ENCODE measurements at regions not wholly inside any gene's neighbourhood (a gene's known extent, or its start where the extent isn't known, plus 50 kb on each side); places are given as distances from the start of the nearest gene placed in this dataset.

DNA sequence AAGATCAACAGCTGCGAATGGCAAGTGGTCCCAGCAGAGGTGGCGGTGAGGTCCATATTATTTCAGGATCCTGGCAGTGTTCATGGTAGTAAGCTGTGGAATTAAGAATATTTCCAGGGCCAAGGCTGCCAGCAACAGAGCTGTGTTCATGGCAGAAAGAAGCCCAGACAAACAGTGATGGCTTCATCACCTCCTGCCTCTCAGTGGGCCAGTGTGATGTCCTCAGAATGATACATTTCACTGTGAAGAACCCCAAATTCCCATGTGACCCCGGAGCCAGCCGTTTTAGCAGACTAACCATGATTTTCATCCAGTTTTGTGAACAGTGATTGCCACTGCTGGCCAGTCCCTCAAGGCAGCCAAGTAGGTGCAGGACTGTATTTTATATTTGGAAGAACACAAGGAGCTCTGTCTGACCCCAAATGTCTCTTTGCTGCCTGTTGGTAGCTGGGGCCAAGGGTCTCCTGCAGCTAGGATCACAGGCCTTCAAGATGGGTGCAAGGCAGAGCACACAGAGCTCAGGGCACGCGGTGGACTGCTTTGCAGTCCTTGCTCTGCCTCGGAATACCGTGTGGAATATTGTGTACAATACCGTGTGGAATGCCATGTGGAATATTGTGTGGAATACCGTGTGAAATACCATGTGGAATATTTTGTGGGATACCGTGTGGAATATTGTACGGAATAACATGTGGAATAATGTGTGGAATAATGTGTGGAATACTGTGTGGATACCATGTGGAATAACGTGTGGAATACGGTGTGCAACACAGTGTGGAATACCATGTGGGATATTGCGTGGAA is 132.3 kb upstream of the CHST15 start:
- DNase-seq = no peak

DNA sequence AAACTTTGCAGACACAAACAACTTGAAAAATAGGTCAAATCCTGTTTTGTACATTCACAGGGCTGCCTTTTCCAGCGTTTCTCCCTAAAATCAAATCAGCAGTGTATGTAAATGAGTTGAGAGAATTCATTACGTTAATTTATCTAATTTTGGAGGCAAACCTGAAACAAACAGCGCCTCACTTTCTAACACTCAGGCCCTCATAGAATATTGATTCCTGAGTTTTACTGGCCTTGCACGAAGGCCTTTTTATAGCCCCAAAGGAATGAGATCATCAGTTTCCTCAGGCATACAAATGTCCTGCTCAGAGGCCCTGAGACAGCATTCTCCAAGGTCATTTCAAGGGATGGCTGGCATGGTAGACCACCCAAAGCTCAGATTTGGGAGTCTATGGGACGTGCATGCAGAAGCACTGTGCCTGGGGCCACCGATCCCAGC is 131.7 kb upstream of the CHST15 start:
- no peak for DNase-seq

DNA sequence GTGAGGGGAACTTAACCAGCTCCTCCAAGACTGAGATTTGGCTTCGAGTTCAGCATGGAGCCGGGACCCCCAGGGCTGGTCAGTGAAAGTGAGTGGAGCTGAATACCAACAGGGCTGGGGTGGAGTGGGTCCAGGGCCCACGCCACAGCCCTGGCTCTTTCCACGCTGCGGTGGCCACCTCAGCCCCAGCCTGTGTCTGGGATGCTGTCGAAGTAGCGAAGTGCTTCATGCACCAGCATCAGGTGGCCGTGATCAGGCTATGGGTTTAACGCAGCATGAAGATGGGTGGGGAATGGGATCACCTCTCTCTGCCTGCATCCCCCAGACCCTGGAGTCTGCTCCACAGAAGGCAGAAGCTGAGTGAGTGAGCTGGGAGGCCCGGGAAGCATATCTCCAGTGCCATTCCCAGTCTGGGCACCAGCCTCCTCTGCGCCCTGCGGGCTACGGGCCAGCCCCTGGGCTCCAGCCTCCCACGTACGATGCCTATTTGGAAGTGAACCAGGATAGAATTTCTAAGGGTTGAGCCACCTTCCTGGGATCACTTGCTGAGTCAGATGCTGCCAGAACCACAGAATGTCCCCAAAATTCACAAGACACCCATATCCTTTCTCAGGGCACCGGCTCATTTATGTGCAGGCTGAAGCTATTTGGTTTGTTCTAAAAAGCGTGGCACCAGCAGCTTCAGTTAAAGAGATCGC is 131.1 kb upstream of the CHST15 start:
- no peak for DNase-seq

DNA sequence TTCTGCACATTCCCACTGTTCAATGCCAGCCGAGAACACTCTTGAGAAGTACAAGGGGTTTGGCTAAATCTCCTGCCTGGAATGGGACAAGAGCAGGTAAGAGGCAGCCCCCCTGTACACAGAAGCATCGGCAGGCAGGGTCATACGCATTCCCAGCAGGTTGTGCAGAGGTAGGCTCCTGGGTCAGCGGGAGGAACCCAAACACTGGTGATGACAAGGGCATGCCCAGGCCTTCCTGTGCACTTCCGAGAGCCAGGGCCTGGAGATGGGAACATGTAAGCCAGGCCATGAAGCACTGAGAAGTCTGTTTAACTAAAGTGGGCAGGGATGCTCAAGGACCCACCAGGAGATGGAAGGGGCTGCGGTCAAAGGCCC is 130.3 kb upstream of the CHST15 start:
- no peak for DNase-seq

DNA sequence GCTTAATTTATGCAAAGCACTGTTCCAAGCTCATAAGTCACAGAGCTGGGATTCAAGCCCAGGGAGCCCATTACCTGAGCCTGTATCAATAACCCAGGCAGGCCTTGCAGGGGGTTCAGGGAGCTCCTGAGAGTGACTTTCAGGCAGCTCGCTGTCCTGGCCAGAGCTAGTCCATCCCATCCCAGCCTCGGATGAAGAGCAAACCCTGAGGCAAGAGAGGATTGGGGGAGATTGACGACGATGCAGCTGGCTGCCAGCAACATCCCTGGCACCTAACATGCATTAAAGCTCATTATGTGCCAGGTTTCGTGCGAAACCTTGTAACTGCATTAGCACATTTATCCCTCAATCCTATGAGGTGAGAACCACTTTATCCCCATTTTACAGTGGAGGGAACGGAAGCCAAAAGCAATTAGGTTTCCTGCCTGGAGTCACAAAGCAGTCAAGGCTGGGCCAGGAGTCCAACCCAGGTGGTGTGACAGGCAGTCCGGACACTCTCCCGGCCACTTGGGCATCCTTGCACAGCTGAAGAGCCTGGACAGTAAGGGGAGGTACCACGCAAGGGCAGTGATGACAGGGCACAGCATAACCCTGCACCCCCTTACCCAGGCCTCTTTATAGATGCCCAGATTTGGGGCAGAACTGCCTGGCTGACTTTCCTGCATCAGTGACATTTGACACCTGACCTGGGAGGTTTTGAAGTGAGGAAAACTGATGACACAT is 129.8 kb upstream of the CHST15 start:
- no peak for DNase-seq

DNA sequence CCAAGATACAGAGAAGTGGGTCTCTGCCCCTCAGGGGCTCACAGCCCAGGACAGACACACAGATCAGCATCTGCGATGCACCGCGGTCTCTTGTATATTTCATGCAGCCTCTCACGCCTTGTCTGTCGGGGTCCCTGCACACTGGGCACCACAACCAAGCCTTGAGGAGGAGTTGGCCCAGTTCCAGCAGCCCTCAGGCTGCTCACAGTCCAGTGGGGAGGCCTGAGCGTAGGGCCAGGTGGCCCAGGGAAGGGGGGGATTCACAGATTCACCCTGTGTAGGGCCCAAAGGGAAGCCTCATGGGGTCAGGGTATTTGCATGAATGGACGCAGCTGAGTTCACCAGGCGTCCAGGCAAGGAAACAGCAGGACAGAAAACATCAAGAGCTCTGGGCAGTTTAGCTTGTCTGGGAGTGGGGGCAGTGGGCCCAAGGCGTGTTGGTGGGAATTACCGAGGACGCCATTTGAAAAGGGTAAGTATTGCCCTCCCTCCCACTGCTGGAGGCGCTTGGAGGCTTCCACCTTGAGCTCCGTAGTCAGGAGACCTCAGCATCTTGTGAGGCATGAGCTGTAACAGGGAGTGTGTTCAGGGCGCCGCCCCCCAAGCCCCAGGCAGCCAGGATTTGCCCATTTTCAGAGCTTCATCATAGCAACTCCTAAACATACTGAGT is 129.1 kb upstream of the CHST15 start:
- DNase-seq = no peak

DNA sequence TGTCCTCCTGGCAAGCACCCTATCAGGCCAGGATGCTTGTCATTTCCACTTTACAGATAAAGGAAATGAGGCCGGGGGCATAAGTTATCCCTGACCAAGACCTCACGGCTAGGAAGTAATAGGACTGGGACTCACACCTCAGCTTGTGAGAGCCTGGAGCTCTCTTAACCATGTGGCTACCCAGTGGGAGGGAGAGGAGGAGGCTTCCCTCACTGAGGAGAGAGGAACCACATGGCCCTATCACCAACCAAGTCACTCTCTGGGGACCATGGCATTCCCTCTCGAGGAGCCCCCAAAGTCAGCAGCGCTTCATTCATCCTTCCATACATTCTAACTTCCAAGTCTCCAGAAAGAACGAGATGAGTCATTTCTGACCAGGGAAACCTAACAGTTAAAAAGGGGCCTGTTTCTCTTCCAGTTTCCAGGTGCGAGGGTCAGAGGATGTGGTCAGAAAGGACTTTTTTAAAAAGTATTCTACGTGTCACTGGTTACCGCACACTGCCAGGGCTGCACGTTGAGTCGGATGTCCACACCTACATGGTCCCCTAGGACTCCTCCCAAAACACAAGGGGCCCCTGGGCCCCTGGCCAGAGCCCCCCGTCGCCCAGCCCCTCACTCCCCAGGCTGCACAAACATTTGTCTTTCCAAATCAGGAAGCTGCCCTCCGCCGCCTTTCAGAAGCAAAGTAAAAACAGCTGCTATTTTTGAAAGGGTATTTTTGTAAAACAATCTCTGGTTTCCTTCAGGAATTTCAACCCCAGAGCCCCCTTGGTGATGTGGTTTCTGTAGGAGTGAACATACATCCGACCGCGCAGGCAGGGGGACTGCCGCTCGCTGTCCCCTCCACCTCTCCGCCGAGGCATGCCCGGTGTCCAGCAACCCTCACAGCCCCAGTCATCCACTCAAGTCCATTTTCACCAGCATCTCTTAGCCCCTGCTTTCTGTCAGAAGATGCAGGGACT is 128.2 kb upstream of the CHST15 start:
- no peak for DNase-seq

DNA sequence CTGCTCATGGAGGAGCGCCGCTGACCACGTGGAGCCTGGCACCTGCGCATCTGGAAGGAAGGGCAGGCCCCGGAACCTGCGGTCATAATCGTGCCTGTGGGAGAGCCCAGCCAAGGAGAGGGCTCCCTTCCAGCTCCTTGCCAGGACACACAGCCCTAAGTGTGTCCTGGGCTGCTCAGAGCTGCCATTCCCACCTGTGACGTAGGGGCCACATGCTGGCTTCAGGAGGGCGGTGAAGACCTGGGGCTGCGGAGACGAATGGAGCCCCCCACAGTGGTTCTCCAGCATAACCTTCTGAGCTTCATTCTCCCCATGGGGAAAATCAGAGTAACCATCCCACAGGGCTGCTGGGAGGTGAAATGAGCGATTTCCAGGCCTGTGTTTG is 127.6 kb upstream of the CHST15 start:
- DNase-seq = no peak

DNA sequence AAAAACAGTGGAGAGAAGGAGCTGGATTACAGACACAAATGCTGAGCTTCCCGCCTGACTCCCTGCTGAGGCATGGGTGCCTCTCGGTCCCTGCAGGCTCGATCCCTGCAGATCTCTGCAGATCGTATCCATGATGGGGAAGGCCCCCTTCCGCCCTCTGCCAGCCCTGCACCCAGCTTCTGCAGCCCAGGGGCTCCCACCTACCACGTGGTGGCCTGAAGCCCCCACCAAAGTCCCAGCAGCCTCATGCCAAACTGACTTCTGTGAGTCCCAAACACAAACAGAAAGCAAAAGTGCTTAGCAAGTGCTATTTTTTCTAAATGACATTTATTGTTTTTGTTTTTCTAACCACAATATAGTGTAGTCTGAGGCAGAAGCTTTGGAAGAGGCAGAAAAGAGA is 127.1 kb upstream of the CHST15 start:
- no peak for DNase-seq

DNA sequence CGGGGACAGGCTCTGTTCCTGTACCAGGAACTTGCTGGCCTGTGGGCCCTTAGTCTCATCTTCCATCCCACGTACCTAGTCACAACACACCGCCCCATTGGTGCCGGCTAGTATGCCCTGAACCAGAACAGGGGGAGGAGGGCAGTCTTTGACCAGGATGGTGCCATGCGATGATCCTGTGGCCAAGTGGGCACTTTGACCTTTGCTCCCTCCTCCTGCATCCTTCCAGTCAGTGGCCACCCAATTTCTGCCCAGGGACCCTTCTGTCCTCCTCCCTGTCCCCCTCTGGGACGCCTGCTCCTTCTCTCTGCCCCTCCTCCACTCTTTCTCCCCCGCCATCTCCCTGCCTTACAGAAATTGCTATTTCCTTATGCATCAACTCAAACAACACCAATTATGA is 126.3 kb upstream of the CHST15 start:
- DNase-seq = no peak

DNA sequence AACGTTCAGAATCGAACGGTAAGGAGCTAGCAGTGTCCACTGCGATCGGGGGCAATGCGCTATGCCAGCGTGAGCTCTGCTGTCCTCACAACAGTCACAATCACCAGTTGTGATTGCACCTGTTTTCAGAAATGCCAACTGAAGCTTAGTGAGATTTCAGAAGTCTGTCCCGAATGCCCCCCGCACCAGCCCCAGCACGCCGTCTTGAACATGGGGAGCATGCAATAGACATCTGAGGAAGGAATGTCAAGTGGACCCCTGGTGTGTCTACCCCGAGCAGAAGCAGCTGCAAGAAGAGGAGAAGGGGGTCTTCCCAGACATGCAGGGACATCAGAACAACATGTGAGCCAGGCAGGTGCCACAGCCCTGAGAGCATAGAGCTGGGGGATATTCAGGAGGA is 125.7 kb upstream of the CHST15 start:
- no peak for DNase-seq

DNA sequence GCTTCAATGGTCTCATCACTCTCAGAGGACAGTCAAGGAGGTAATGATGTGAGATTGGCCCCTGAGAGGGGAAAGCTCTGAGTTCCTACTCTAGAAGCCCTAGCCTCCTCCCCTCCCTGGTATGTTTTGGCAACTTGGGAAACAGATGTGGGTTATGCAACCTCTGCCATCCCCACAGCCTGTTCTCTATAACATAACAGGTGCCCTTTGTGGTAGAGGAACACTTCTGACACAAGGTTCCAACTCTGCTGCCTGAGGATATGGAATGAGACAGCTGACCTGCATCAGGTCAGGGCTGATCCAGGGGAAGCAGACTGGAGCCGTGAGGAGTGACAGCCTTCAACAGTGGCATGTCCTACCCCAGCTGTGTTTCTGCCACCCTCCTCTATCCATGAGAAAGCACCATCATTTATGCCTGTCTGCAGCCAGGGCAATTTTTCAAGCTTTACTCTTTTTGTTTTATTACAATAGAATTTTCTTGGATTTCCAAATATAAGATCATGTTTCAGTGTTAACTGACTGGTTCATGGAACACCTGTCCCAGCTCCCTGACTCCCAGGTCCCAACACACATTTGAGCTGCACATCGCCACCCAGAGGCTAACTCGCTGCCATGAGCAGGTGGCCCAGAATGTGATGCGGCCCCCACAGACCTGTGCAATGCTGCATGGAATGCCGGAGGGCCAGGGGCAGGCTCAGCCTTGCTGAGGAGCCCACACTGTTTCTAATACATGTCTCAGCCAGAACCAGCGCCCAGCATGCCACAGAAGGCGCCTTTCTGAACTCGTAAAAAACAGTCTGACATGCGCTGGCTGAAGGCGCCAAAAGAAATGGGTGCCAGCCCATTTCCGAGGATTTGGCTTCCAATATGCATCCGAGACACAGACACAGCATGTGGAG is 124.8 kb upstream of the CHST15 start:
- no peak for DNase-seq

DNA sequence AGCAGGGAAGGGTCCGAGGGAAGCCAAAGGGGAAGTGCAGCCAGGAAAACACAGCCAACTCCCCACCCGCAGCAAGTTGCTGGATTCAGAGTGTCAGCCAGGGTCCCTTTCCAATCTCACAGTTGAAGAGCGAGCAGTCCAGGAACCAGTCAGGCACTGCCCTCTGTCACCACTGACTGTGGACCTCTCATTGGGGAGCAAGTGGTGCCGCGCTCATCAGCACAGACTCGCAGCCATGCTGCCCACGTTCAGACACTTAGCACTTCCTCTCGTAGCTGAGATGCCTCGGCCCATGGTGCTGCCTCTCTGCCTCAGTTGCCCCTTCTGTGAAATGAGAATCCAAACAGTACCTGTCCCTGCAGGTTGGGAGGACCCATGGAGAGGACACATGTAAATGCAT is 123.6 kb upstream of the CHST15 start:
- no peak for DNase-seq

DNA sequence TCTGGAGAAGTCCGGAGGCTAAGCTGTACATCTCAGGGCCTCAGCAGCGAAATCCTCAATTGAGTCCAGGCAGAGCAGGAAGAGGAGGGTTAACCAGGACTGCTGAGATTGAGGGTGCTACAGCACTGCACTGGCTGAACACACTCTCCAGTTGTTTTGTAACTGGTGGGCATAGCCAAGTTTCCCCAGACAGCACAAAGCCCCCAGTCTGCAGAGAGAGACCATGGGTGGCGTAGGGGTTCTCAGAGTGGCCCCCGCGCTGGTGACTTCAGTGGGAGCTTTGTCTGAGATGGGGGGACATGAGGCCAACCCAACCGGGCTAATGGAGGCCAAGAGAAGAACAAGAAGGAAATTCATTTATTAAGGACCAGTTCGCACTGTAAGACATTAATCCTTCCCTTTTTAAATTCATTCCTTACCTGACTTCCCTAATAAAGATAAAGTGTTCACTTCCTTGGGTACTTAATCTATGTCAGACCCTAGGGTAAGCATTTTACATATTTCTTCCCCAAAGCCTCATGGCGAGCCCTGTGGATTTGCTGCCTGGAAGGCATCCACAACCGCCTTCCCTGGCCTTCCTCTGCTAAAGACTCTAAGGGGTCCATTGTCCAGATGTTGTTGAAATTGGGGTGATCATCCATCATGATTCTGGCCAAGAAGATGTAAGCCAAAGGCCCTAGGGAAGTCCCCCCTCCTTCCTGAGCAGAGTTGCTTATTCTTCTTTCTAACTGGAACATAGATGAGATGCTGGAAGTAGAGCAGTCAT is 121.4 kb upstream of the CHST15 start:
- no peak for DNase-seq

DNA sequence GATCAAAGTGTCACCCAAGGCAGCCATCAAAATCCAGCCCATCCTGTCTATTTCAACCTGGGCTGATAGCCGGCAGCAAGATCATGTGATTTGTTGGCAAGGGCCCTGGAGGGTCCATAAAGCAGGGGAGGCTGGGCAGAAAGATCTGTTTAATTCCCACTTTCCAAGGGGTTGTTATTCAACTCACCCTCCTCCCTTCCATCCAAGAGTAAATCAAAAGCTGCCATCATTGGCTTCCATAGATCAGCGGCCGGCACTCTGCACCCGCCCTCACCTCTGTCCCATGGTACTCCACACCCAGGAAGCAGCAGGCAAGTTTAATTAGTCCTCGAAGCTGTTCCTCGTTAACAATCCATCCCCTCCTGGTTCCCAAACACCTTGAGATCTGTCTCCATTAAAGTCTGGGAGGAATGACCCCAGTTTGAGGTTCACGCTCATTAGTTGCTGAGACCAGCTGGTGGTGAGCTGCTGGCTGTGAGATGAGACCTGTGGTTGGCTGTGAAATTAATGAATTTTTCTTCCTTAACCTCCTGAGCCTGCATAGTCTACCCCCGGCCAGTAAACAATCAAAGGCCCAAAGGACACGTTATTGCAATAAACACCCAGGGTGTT is 120.6 kb upstream of the CHST15 start:
- DNase-seq = no peak

DNA sequence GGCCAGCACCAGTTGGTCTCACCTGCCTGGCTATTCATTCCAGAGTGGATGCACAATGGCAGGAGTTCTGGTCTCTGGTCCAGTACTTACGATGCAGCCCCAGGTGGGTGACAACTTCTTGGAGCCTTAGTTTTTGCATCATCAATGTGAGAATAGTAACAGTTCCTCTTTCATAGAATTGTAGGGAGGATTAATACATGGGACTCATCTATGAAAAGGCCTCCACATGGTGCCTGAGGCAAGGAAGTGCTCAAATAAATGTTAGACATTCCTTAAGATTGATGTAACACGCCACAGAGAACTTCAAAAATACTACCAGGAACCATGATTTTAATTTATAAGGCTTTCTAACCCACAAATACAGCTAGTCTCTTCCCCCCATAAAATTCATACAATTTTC is 120.1 kb upstream of the CHST15 start:
- no peak for DNase-seq

DNA sequence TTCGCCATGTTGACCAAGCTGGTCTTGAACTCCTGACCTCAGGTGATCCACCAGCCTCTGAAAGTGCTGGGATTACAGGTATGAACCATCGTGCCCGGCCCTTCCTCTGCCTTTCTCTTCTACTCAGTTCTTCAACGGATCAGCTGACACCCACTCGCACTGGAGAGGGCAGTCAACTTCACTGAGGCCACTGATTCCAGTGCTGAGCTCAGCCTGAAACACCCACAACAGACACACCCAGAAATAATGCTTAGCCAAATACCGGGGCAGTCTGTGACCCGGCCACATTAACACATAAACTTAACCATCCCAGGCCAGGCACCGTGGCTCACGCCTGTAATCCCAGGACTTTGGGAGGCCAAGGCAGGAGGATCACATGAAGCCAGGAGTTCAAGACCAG is 119.3 kb upstream of the CHST15 start:
- no peak for DNase-seq

DNA sequence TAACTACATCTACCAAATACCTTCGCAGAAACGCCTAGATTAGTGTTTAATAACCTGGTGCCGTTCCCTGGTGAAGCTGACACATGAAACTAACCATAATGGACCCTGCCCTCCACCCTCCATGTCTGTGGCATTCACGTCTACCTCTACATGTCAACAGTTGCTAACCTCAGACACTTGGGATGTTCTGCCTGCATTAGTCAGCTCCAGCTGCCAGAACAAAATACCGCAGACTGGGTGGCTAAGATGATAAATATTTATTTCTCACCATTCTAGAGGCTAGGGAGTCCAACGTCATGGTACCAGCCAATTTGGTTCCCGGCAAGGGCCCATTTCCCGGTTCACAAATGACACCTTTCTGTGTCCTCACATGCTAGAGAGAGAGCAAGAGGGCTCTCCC is 118.5 kb upstream of the CHST15 start:
- no peak for DNase-seq

DNA sequence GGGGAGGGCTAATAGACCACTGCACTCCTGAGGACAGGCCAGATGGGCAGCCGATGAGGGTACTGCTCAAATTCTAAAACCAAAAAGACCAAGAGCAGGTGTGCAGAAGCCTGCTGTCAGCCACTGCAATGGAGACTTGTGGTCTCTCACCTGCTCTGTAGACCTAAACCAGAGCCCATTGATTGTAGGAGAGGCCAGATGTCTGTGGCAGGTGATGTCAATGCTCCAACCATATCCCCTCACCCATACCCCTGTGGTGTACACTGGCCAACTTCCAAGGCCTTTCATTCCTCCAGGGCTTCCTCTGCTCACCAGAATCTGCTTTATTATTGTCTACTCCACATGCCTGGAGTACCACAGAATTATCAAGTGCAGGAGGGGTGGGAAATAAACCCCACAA is 116.9 kb upstream of the CHST15 start:
- DNase-seq = no peak

DNA sequence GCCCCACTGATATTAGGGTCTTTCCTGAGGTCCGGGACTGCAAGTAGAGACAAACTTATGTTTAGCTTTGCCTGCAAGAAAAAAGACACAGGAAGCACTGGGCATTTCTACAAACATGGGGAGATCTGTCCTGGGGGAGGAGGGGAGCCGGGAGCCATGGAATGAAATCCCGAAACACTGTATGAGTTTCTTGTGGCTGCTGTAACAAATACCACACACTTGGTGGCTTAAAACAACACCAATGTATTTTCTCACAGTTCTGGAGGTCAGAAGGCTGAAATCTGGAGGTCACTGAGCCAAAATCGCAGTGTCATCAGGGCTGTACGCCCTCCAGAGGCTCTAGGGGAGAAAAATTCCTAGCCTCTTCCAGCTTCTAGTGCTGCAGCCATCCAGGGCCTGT is 114.0 kb upstream of the CHST15 start:
- no peak for DNase-seq

Measured in stimulated activated CD4-positive, alpha-beta T cell treated with anti-CD3 and anti-CD28 coated beads, Interleukin-12 subunit alpha, Interleukin-12 subunit beta, amount 100 ng/mL, for 4 hours (primary cell).